ENCODE measurements at regions not wholly inside any gene's neighbourhood (a gene's known extent, or its start where the extent isn't known, plus 50 kb on each side); places are given as distances from the start of the nearest gene placed in this dataset.

DNA sequence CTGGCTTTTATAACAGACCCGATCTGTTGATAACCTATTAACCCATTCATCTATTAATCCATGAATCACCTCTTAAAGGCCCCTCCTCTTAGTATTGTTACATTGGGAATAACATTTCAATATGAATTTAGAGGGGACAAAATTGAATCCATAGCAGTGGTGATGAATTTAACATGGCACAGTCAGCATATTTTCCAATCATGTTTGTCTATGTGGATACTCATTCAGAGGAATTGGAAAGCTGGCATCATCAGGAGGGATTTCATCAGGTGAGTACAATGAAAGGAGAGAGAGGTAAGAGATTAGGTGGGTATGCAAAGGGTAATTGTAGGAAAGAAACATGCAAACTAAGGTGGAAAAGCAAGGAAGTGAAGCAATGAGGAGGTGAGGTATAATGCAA, 59.6 kb upstream of the FOXN2 start:
- DNase-seq (ENCODE audit: low spot score) = no peak

DNA sequence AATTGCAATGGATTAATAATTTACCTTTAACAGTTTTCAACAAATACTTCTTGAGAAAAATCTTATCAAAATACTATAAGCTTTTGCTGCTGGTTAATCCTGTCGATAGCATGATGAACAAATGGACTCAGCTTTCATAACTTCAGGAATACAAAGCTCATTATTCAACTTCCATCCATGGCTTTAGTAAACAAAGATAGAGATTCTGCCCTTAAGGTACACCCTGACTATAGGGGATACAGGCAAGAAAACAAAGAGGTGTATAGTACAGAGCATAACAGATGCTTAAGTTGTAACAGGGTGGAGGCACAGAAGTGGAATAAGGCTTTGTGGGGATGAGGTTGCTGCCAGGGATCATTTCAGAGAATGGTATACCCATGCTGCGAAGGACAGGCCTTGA, 57.0 kb upstream of the FOXN2 start:
- no peak for DNase-seq (ENCODE audit: low spot score)

DNA sequence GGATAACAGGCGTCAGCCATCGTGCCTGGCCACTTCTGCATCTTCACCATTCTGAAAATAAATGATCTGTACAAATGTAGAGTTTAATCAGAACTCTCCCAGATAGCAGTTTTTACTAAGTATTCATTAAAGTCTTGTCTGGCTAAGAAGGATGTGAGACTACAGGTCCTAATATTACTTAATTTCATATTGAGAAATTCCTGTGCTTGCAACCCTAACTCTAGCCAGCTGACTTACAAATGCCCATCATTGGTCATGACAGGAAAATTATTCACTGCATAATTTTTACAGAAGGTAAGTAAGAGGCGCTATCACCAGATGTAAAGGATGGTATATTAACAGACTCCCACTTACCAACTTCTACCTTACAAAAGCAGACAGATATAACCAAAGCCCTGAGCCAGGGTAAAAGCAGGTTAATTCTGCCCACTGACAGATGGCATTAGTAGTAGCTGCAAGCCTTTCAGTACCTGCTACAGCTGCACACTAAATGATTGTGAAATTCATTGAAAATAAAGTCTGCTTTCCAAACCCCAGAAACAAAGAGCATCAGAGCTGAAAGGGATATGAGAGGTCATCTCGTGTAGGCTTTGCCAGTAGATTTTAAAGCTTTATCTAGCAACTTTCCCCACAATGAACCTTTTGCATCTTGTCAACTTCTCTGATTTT, 55.9 kb upstream of the FOXN2 start:
- DNase-seq (ENCODE audit: low spot score) = no peak

DNA sequence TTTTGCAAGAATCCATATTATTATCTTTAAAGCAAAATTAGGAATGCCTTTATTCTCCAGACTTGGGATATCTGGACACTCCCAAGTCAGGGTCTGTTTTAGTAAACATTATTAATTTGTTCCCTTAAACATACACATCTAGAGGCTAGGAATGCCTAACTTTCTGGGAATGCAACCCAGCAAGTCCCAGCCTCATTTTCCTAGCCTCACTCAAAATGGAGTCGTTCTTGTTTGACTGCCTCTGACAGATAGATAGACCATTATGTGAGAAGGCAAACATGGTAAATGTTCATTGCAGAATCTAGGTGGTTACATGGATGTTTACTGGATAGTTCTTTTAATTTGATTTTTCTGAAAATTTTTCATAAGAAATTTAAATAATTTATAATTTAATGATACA, 54.7 kb upstream of the FOXN2 start:
- no peak for DNase-seq (ENCODE audit: low spot score)

DNA sequence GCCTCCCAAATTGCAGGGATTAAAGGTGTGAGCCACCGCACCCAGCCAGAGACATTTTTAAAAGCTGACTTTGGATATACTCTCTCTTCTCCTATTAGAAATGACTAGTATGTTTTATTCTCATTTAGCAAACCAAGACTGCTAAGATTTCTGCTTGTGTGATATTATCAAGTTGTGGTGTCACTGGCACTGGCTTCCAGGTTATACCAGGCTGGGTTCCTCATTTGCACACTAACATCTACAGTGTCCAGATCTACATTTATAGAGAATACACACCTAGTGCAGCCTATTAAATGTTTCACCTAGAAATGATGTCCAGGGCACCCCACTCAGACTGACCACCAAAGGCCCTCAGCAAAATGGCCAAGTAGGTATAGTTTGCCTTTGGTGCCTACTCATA, 49.9 kb upstream of the FOXN2 start:
- DNase-seq (ENCODE audit: low spot score) = no peak

Data from H4 (cell line).